GM12878 (cell line): ENCODE measurements at regions not wholly inside any gene's neighbourhood (a gene's known extent, or its start where the extent isn't known, plus 50 kb on each side); places are given as distances from the start of the nearest gene placed in this dataset.

Experiments used
- ATAC-seq: fragments of 200-7000 bp; cut with Tn5 transposase; 3 replicates; pipeline ENCODE4 v1.9.1; 2020; ENCODE audit warnings: mild to moderate bottlenecking, moderate library complexity
- BruUV-seq: library from RNA; stranded (reverse); fragments of 400-500 nt; replicated peaks from 2 replicates; lab custom pipeline; 2021; lab: Mats Ljungman, UMichigan
- CTCF ChIA-PET: fragments of 300-600 bp; sonication (Branson Sonifier 250); formaldehyde crosslinking; extraction: SDS; loops from one replicate; lab custom pipeline; 2021; ENCODE audit warnings: inconsistent platforms; lab: Yijun Ruan, JAX
- POLR2A ChIA-PET: fragments of 350-600 bp; formaldehyde crosslinking; extraction: SDS; loops from one replicate; lab custom pipeline; 2021; ENCODE audit warnings: inconsistent platforms; lab: Charles Lee
- RAD21 ChIA-PET: fragments of 300-600 bp; sonication (Branson Sonifier 250); formaldehyde crosslinking; loops from one replicate; lab custom pipeline; 2023; ENCODE audit warnings: antibody characterized with exemption; ENCODE audit not compliant: unreplicated experiment; lab: Charles Lee
- SMC1A ChIA-PET: fragments of 300-600 bp; sonication (Branson Sonifier 250); formaldehyde crosslinking; loops from one replicate; lab custom pipeline; 2023; ENCODE audit not compliant: unreplicated experiment, uncharacterized antibody; lab: Charles Lee
- DNase-seq: peaks from one replicate; pipeline ENCODE4 v3.0.0-alpha.2; 2011; ENCODE audit warnings: low read depth, low spot score
- FAIRE-seq: peaks from 3 replicates; lab custom pipeline; 2011; peaks lifted over from hg19 to GRCh38; lab: Jason Lieb, UNC
- H2AFZ ChIP-seq: 2 replicates; pipeline ENCODE4 v1.6.0; 2011; ENCODE audit warnings: low read depth, low read length, control low read depth; ENCODE audit not compliant: control insufficient read depth
- H3K27ac ChIP-seq: 2 replicates; pipeline ENCODE4 v1.5.1; 2011; ENCODE audit warnings: control low read depth; ENCODE audit not compliant: control insufficient read depth, insufficient read depth
- H3K27me3 ChIP-seq, 2 experiments: replicated peaks in 1 of 2; 2 replicates each; pipeline versions ENCODE4 v1.6.0 to v1.6.1; 2011; ENCODE audit warnings: low read length in 1 of 2; ENCODE audit not compliant: control insufficient read depth in 2 of 2, insufficient read depth in 2 of 2
- H3K36me3 ChIP-seq, 2 experiments: 2 replicates each; pipeline ENCODE4 v1.5.1; 2011; ENCODE audit warnings: low read length in 1 of 2; ENCODE audit not compliant: control insufficient read depth in 2 of 2, insufficient read depth in 2 of 2
- H3K4me1 ChIP-seq: 2 replicates; pipeline ENCODE4 v1.6.1; 2011; ENCODE audit warnings: mild to moderate bottlenecking, low read length, moderate library complexity, mixed read lengths; ENCODE audit not compliant: control insufficient read depth, insufficient read depth
- H3K4me2 ChIP-seq: 2 replicates; pipeline ENCODE4 v1.6.0; 2011; ENCODE audit warnings: control low read depth; ENCODE audit not compliant: control insufficient read depth, insufficient read depth
- H3K4me3 ChIP-seq: fragments of 200-600 bp; sonication (generic); 2 replicates; pipeline ENCODE4 v1.5.1; 2016
- H3K79me2 ChIP-seq: 2 replicates; pipeline ENCODE4 v1.6.0; 2011; ENCODE audit warnings: low read length; ENCODE audit not compliant: control insufficient read depth, insufficient read depth
- H3K9ac ChIP-seq: 2 replicates; pipeline ENCODE4 v1.8.0; 2011; ENCODE audit warnings: low read length, control low read depth, mixed read lengths; ENCODE audit not compliant: control insufficient read depth, insufficient read depth
- H3K9me3 ChIP-seq: replicated peaks from 3 replicates; pipeline ENCODE4 v1.5.1; 2011; ENCODE audit warnings: mild to moderate bottlenecking, low read length; ENCODE audit not compliant: control insufficient read depth, insufficient read depth
- H4K20me1 ChIP-seq: 2 replicates; pipeline ENCODE4 v1.6.0; 2011; ENCODE audit not compliant: control insufficient read depth, insufficient read depth
- NFIC ChIP-seq: IDR thresholded peaks from 2 replicates; pipeline ENCODE4 v1.6.1; 2012; ENCODE audit warnings: low read depth, mild to moderate bottlenecking, inconsistent platforms, low read length, moderate library complexity
- RB1 ChIP-seq: fragments of 450-650 bp; formaldehyde crosslinking; IDR thresholded peaks from 2 replicates; pipeline ENCODE4 v1.6.1; 2017; ENCODE audit warnings: mild to moderate bottlenecking, borderline replicate concordance
- SMARCA5 ChIP-seq: fragments of 450-650 bp; IDR thresholded peaks from 2 replicates; pipeline ENCODE4 v1.6.1; 2017; ENCODE audit warnings: mild to moderate bottlenecking
- STAT3 ChIP-seq: IDR thresholded peaks from 2 replicates; pipeline ENCODE4 v1.6.1; 2011; ENCODE audit warnings: low read depth, low read length, improper control_type of control experiment
- WGBS: methylation state at CpG from one replicate; pipeline ENCODE4 v1.1.6; 2016; ENCODE audit warnings: low lambda C conversion rate; ENCODE audit not compliant: insufficient replicate concordance, insufficient coverage; ENCODE audit errors: missing lambda C conversion rate; 5-methylcytosine and 5-hydroxymethylcytosine counted together
- in situ Hi-C: fragments of 300-500 bp; cut with MboI; formaldehyde crosslinking; loops from 9 replicates; pipeline ENCODE4 v1.14.3; 2018; ENCODE audit warnings: mixed read lengths
- intact Hi-C: fragments of 100-400 bp; cut with micrococcal nuclease; formaldehyde crosslinking; loops from one replicate; pipeline ENCODE4 v1.14.2; 2022; ENCODE audit not compliant: unreplicated experiment
- TF ChIP-seq, protein P1 (sequence below): fragments of 450-650 bp; IDR thresholded peaks from 2 replicates; pipeline ENCODE4 v1.6.1; 2016; ENCODE audit warnings: mild to moderate bottlenecking
- TF ChIP-seq, protein P2 (sequence below): fragments of 450-650 bp; formaldehyde crosslinking; IDR thresholded peaks from 2 replicates; pipeline ENCODE4 v1.4.0; 2020; ENCODE audit warnings: mild to moderate bottlenecking, moderate library complexity
- TF ChIP-seq, protein P3 (sequence below): fragments of 450-650 bp; conservative IDR thresholded peaks from 2 replicates; pipeline ENCODE4 v1.6.1; 2017; ENCODE audit warnings: mild to moderate bottlenecking, moderate library complexity

DNA sequence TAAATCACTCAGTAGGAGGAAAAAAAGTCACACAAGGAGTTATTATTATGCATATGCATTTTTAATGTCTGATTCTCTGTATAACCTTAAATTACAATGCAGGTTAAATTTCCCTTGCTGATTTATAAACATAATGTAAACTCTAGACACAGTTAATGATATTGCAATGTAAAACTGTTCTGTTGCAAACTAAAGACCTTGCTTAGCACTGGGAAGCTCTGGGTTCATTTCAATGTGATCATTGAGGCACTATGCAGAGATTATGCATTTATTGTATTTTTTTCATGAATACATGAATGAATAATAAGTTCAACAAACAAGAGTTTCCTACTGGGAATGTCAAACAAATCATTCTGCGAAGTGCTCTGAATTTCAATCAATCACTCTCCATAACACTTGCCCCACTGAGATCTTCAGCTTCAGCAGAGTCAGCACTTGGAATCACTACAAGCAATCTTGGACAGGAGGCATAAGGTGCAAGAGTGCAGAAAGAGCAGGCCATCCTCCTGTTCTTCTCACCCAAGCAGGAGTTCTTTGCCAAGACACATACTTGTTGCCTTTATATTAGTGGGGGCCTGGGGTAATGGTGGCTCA is 232.1 kb downstream of the CSNK1G3 start:
- no peak for FAIRE-seq
- SMC1A ChIA-PET: no interaction called here
- Histone ChIP-seq H3K79me2 (no peaks in the 10 kb centered on the region), H3K27me3 (no peaks in the 10 kb centered on the region), H3K4me2 (no peak overlapping the region), H2AFZ (no peak overlapping the region), H3K9ac (no peak overlapping the region), H3K4me3 (no peak overlapping the region), H3K27ac (no peak overlapping the region), H4K20me1 (no peaks in the 10 kb centered on the region), H3K36me3 (no peaks in the 10 kb centered on the region), H3K4me1 (no peaks in the 10 kb centered on the region), H3K9me3 (no peaks in the 10 kb centered on the region)
- BruUV-seq: no TSS peak
- RAD21 ChIA-PET: no interaction called here
- POLR2A ChIA-PET: no interaction called here
- no peak for ATAC-seq
- TF ChIP-seq, protein P1, sequence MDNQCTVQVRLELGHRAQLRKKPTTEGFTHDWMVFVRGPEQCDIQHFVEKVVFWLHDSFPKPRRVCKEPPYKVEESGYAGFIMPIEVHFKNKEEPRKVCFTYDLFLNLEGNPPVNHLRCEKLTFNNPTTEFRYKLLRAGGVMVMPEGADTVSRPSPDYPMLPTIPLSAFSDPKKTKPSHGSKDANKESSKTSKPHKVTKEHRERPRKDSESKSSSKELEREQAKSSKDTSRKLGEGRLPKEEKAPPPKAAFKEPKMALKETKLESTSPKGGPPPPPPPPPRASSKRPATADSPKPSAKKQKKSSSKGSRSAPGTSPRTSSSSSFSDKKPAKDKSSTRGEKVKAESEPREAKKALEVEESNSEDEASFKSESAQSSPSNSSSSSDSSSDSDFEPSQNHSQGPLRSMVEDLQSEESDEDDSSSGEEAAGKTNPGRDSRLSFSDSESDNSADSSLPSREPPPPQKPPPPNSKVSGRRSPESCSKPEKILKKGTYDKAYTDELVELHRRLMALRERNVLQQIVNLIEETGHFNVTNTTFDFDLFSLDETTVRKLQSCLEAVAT: no peak
- TF ChIP-seq NFIC: no peak
- in situ Hi-C loops (no loop called here), intact Hi-C loops (no loop called here)
- DNase-seq: no peak
- WGBS: 22% methylated on average over 1 of the region's 1 CpG
- CTCF ChIA-PET: no interaction called here

DNA sequence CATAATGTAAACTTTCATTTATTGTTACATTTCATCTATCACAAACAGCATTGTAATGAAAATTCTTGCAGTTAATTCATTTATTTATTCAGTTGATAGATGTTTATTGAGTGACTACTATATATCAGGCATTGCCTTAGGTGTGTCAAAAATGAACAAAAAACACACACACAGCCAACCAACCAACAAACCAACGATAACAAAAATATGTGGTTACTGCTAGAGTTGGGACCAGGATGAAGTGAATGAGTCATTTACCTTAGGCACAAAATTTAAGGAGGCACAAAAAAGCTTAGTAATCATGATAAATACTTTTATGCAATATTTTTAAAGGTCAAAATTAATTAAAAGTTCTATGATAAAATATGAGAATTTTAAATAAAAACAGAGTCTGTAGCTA is 223.4 kb downstream of the CSNK1G3 start:
- POLR2A ChIA-PET: no interaction called here
- no peak overlapping the region for H3K27ac ChIP-seq
- H3K79me2 ChIP-seq: no peaks in the 10 kb centered on the region
- H3K4me2 ChIP-seq: no peak overlapping the region
- RAD21 ChIA-PET: no interaction called here
- H4K20me1 ChIP-seq: no peaks in the 10 kb centered on the region
- no peaks in the 10 kb centered on the region for H3K36me3 ChIP-seq
- BruUV-seq: no TSS peak
- no peaks in the 10 kb centered on the region for H3K4me1 ChIP-seq
- DNase-seq (no peak), FAIRE-seq (no peak), ATAC-seq (no peak)
- WGBS: 0% methylated on average over 1 of the region's 1 CpG
- H3K9me3 ChIP-seq: no peaks in the 10 kb centered on the region; the same call in 2 of the 3 replicates
- in situ Hi-C loops: no loop called here
- H2AFZ ChIP-seq: no peak overlapping the region
- CTCF ChIA-PET: no interaction called here
- no peak overlapping the region for H3K9ac ChIP-seq
- no peak overlapping the region for H3K4me3 ChIP-seq
- intact Hi-C loops: no loop called here
- SMC1A ChIA-PET: interaction anchor here (0.6 kb wide), 1 partner anchor 591 kb away, joined by 3 read pairs; no protein-coding TSS in a partner anchor
- H3K27me3 ChIP-seq: no peaks in the 10 kb centered on the region
- TF ChIP-seq SMARCA5 (no peak), STAT3 (no peak), RB1 (no peak)
- TF ChIP-seq, protein P2, sequence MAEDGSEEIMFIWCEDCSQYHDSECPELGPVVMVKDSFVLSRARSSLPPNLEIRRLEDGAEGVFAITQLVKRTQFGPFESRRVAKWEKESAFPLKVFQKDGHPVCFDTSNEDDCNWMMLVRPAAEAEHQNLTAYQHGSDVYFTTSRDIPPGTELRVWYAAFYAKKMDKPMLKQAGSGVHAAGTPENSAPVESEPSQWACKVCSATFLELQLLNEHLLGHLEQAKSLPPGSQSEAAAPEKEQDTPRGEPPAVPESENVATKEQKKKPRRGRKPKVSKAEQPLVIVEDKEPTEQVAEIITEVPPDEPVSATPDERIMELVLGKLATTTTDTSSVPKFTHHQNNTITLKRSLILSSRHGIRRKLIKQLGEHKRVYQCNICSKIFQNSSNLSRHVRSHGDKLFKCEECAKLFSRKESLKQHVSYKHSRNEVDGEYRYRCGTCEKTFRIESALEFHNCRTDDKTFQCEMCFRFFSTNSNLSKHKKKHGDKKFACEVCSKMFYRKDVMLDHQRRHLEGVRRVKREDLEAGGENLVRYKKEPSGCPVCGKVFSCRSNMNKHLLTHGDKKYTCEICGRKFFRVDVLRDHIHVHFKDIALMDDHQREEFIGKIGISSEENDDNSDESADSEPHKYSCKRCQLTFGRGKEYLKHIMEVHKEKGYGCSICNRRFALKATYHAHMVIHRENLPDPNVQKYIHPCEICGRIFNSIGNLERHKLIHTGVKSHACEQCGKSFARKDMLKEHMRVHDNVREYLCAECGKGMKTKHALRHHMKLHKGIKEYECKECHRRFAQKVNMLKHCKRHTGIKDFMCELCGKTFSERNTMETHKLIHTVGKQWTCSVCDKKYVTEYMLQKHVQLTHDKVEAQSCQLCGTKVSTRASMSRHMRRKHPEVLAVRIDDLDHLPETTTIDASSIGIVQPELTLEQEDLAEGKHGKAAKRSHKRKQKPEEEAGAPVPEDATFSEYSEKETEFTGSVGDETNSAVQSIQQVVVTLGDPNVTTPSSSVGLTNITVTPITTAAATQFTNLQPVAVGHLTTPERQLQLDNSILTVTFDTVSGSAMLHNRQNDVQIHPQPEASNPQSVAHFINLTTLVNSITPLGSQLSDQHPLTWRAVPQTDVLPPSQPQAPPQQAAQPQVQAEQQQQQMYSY (CRISPR knock-in tag): no peak
- TF ChIP-seq, protein P3, sequence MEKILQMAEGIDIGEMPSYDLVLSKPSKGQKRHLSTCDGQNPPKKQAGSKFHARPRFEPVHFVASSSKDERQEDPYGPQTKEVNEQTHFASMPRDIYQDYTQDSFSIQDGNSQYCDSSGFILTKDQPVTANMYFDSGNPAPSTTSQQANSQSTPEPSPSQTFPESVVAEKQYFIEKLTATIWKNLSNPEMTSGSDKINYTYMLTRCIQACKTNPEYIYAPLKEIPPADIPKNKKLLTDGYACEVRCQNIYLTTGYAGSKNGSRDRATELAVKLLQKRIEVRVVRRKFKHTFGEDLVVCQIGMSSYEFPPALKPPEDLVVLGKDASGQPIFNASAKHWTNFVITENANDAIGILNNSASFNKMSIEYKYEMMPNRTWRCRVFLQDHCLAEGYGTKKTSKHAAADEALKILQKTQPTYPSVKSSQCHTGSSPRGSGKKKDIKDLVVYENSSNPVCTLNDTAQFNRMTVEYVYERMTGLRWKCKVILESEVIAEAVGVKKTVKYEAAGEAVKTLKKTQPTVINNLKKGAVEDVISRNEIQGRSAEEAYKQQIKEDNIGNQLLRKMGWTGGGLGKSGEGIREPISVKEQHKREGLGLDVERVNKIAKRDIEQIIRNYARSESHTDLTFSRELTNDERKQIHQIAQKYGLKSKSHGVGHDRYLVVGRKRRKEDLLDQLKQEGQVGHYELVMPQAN: no peak
